ENCODE measurements at regions not wholly inside any gene's neighbourhood (a gene's known extent, or its start where the extent isn't known, plus 50 kb on each side); places are given as distances from the start of the nearest gene placed in this dataset.

- Mint-ChIP-seq H3K36me3 (ENCODE audit: insufficient read depth) (no peaks in the 10 kb centered on the region), H3K4me1 (ENCODE audit: low read depth) (peaks cover 34% of the 10 kb centered on the region), H3K27me3 (ENCODE audit: low read depth) (peaks cover 2% of the 10 kb centered on the region), H3K9me3 (no peaks in the 10 kb centered on the region), H3K4me3 (peak overlapping the region; percentile 6)
- ATAC-seq (no peak), DNase-seq (no peak)
Measured at GRCh38 chr4:122671919-122672490, 51.1 kb upstream of the IL21 start.

DNA sequence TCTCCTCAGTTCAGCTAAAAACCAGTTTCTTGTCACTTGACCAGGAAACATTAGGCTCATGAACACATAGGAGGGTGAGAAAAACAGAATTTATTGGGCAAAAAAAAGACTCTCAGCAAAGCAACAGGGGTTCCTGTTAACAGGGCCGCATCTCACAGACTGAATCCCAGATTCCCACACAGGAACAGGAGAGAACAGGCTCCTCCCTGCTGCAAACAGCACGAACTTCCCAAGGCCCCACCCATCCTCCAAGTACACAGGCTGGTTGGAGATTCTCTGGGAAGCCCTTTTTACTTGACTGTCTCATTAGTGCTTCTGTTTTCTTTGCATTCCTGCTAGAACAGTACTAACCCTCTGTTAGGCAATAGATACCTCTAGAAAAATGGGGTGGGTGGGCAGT is 52.4 kb upstream of the IL21 start:
- Mint-ChIP-seq H3K4me3 (no peak overlapping the region), H3K36me3 (ENCODE audit: insufficient read depth) (no peaks in the 10 kb centered on the region), H3K9me3 (no peaks in the 10 kb centered on the region), H3K27me3 (ENCODE audit: low read depth) (peaks cover 2% of the 10 kb centered on the region), H3K4me1 (ENCODE audit: low read depth) (peaks cover 22% of the 10 kb centered on the region)
- no peak for DNase-seq
- no peak for ATAC-seq

GRCh38 chr4:122674371-122674770 is 53.5 kb upstream of the IL21 start:
- Mint-ChIP-seq H3K4me3 (no peak overlapping the region), H3K4me1 (ENCODE audit: low read depth) (peaks cover 13% of the 10 kb centered on the region), H3K27me3 (ENCODE audit: low read depth) (peaks cover 2% of the 10 kb centered on the region), H3K36me3 (ENCODE audit: insufficient read depth) (no peaks in the 10 kb centered on the region), H3K9me3 (no peaks in the 10 kb centered on the region)
- ATAC-seq: no peak
- DNase-seq: no peak

GRCh38 chr4:122679317-122679716 is 53.2 kb upstream of the BBS12 start:
- Mint-ChIP-seq H3K4me1 (ENCODE audit: low read depth) (peaks cover 2% of the 10 kb centered on the region), H3K36me3 (ENCODE audit: insufficient read depth) (no peaks in the 10 kb centered on the region), H3K9me3 (peaks cover 22% of the 10 kb centered on the region), H3K4me3 (no peak overlapping the region), H3K27me3 (ENCODE audit: low read depth) (peaks cover 2% of the 10 kb centered on the region)
- DNase-seq (no peak), ATAC-seq (no peak)

DNA sequence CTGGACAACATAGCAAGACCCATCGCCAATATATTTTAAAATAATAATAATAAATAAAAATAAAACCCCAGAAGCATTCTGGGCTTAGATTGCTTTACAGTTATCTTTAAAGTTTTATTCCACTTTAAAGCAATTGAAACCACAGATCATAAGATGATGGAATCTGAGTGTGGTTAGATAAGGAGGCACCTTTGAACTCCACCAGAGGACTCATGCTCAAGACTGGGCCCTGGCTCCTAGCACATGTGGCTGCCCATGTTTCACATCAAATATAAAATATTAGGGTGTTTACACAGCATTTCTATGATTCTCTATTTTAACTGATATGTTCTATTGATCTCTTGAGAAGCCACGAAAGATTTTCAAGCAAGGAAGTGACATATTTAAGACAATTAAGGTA is 52.6 kb upstream of the BBS12 start:
- Mint-ChIP-seq H3K4me3 (no peak overlapping the region), H3K36me3 (ENCODE audit: insufficient read depth) (no peaks in the 10 kb centered on the region), H3K9me3 (peaks cover 22% of the 10 kb centered on the region), H3K27me3 (ENCODE audit: low read depth) (peaks cover 2% of the 10 kb centered on the region), H3K4me1 (ENCODE audit: low read depth) (no peaks in the 10 kb centered on the region)
- no peak for DNase-seq
- no peak for ATAC-seq

- peaks cover 22% of the 10 kb centered on the region for H3K9me3 Mint-ChIP-seq
- no peaks in the 10 kb centered on the region for H3K36me3 Mint-ChIP-seq (ENCODE audit: insufficient read depth)
- DNase-seq (no peak), ATAC-seq (no peak)
- H3K27me3 Mint-ChIP-seq (ENCODE audit: low read depth): peaks cover under 1% of the 10 kb centered on the region
- H3K4me1 Mint-ChIP-seq (ENCODE audit: low read depth): no peaks in the 10 kb centered on the region
- H3K4me3 Mint-ChIP-seq: no peak overlapping the region
Measured at GRCh38 chr4:122681568-122681967, 50.9 kb upstream of the BBS12 start.

Measured in activated T-cell treated with anti-CD3 and anti-CD28 coated beads, Interleukin-2, amount 50 U/mL, for 4 hours (primary cell).